HG02610 (cell line): ENCODE measurements at regions not wholly inside any gene's neighbourhood (a gene's known extent, or its start where the extent isn't known, plus 50 kb on each side); places are given as distances from the start of the nearest gene placed in this dataset.
"Not testable (repeated sequence)": the region's sequence is repeated elsewhere in the genome, so short reads cannot be mapped to it uniquely, and the experiment has no call there.

Experiments
- ATAC-seq: cut with Tn5 transposase; IDR thresholded peaks from one replicate; pipeline ENCODE4 v1.9.1; 2021; ENCODE audit warnings: mild to moderate bottlenecking, moderate library complexity; ENCODE audit not compliant: unreplicated experiment

GRCh38 chr3:80770106-80771074 lies 991.1 kb downstream of the GBE1 start:
- no peak for ATAC-seq

GRCh38 chr3:80769683-80770082 lies 991.8 kb downstream of the GBE1 start:
- no peak for ATAC-seq

GRCh38 chr3:80767604-80768003 lies 993.8 kb downstream of the GBE1 start:
- no peak for ATAC-seq

DNA sequence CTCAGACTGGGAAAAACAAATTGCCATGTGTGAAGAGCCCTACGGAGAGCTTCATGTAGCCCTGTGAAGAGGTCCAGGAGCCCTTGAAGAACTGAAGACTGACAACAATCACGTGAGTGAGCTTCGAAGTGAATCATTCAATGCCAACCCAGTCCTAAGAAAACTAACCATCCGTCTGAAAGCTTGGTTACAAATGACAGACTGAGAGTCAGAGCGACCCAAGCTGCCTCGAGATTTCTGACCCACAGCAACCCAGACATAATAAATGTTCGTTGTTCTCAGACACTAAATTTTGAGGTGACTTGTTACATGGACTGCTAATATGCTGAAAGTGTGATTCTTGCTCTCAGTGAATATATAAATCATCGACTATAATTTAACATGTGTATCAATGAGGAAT lies 987.2 kb upstream of the ROBO1 start:
- ATAC-seq, result no peak

DNA sequence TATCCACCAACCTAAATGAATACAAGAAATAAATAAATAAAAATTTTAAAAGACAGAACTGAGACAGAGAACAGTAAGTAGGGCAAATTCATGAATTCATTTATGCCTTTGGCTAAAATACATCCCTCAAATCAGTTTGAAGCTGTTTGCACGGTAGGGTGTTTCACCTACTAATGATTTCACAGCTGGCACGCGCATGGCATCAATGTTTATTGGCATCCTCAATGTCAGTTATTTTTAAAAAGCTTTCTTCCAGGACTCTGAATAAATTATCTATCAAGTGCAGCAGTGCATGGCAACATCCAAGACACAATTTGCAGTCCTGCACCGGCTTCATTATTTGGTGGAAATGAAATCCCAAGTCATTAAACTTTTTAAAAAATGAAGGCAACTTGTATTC lies 985.2 kb upstream of the ROBO1 start:
- ATAC-seq, result no peak

GRCh38 chr3:80750637-80751036 lies 982.8 kb upstream of the ROBO1 start:
- ATAC-seq, result no peak

DNA sequence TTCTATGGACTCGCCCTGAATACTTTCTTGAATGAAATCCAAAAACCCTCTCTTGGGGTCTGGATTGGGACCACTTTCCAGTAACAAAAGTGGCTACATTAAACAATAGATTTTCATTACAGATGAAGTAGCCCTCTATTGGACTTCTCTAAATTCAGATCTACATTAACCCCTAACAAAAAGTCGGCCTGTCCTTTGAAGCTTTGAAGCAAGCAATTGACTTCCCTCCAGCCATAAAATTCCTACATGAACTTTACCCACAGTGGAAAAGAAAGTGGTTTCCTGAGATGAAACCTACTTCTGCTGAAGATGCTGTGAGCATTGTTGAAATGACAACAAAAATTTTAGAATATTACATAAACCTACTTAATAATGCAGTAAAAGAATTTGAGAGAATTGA lies 967.1 kb upstream of the ROBO1 start:
- ATAC-seq, result no peak

DNA sequence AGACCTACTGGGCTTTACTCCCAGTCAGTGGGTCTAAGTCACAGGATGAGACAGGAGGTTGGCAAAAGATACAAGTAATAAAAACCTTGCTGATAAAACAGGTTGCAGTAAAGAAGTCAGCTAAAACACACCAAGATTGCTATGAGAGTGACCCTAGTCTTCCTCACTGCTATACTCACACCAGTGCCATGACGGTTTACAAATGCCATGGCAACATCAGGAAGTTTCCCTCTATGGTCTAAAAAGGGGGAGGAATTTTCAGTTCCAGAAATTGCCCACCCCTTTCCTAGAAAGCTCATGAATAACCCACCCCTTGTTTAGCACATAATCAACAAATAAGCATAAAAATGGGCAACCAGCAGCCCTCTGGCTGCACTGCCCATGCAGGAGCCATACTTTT lies 966.7 kb upstream of the ROBO1 start:
- ATAC-seq, result no peak

DNA sequence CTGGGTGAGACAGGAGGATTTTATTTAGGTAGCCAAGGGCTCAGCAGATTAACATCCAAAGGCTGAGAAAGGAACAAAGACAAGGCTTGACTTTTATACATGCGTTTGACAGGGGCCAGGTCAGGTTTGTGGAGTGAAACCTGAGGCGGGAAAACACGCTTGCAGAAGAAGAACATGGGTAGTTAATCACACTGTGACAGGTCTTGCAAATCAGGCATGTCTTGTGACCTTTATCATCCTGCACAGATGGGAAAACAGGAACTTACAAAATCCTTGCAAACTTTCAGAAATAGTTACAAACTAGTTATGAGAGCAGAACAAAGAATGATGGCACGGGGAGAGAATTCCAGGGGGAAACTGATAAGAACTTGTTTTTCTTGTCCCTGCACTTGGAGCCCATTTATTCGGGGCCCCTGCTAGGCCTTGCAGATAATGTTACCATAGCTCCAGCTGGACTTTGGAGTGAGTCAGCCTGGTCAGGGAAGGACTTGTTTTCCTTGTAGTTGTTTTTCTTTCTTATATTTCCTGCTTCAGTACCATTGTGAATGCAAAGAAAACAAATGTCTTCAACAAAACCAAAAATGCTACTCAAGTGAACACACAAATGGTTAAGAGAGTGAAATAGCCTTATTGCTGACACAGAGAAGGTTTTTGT lies 965.9 kb upstream of the ROBO1 start:
- no peak for ATAC-seq

- ATAC-seq, result not testable (repeated sequence)
These were observed 959.8 kb upstream of the ROBO1 start for GRCh38 chr3:80727561-80727960.

- not testable (repeated sequence) for ATAC-seq
These were observed 942.0 kb upstream of the ROBO1 start for GRCh38 chr3:80709597-80710322.

DNA sequence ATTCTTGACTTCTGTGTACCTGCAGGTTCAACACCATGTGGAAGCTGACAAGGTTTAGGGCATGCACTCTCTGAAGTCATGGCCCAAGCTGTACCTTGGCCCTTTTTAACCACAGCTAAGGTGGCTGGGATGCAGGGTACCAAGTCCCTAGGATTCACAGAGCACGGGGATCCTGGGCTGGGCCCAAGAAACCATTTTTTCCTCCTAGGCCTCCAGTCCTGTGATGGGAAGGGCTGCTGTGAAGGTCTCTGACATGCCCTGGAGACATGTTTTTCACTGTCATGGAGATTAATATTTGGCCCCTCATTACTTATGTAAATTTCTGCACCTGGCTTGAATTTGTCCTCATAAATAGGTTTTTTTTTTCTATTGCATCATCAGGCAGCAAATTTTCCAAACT lies 937.5 kb upstream of the ROBO1 start:
- no peak for ATAC-seq

DNA sequence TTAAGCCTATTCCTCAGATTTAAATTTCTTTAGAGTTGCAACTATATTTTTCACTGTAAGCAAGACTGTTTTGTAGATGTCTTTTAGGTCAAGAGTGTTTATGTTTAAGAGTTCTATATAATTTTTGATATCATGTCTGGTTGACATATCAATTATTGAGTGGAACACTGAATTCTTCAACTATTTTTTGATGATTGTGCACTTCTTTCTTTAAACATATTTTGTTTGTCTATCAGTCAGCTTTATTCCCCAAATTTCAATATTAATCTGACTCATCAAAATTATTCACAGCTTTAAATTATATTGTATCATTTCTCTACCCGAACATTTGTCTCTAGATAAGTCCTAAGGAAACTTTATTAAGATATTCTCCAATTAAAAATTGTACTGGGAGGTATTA lies 933.6 kb upstream of the ROBO1 start:
- no peak for ATAC-seq

- no peak for ATAC-seq
These were observed 929.5 kb upstream of the ROBO1 start for GRCh38 chr3:80697291-80697690.

DNA sequence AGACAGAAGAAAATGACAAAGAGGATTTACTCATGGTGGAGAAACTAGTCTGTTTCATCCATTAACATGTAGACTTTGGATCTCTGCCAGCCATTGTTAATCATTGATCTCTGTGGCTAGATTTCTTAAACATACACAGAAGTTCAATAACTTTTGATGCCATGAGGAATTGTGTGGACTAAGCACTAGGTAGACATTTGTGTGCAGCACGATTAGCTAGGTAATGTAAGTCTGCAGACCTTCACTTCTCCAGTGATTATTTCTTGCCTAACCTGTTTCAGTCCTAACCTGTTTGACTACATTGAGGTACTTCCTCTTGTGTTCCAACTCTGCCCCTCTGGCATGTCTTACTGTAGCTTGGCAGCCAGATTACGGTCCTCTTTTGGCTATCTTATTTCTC lies 928.5 kb upstream of the ROBO1 start:
- no peak for ATAC-seq

DNA sequence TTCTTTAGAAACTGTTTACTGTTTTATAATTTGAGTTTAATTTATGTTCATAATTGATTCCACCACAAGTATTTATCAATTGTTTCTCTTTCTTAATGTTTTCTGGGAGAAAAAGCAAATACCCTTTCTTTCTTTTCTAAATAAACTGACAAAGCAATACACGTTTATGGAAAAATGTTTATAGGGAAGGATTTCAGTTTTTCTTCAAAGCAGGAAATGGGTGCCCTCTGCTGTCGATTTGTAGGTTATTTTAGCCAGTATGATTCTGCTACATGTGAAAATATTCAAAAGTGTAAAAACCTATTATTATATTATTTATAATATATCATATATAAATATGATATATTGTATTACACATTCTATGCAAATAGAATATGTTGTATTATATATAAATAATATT lies 921.0 kb upstream of the ROBO1 start:
- no peak for ATAC-seq

- no peak for ATAC-seq
These were observed 915.2 kb upstream of the ROBO1 start for GRCh38 chr3:80682951-80683350.

GRCh38 chr3:80682235-80682634 lies 914.4 kb upstream of the ROBO1 start:
- ATAC-seq, result no peak

DNA sequence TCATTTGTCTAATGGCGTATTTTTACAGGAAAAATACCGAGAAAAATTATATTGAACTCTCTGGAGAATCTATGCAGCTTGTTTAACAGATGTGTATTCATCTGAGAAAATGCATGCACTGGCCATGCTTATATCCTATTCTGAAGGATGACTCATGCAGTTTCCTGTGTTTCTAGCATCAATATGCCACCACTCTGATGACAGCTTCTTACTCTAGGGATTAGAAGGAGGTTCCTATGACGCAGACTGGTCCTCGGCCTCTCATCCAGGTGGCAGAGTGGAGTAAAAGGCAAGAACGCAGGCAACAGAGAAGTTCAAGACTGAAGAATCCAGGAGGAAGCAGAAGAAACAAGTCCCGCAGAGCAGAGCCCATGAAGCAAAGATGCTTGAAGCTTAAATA lies 910.0 kb upstream of the ROBO1 start:
- no peak for ATAC-seq

DNA sequence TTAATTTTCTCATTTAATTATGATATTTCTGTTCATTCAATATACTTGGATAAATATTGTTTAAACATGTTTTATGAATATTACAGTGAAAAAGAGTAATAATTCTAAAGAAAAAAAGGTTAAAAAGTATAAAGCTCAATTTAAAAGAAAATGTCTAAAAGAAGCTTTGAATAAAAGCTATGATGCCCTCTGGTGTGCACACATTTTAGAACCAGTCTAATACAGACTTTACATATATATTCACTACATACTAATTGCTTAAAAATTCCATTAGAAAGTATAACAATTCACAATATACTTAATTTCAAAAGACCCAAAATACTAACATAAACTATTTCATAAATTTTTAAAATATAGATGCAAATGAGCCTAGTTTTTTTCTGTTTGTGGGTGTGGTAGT lies 909.1 kb upstream of the ROBO1 start:
- ATAC-seq, result no peak

DNA sequence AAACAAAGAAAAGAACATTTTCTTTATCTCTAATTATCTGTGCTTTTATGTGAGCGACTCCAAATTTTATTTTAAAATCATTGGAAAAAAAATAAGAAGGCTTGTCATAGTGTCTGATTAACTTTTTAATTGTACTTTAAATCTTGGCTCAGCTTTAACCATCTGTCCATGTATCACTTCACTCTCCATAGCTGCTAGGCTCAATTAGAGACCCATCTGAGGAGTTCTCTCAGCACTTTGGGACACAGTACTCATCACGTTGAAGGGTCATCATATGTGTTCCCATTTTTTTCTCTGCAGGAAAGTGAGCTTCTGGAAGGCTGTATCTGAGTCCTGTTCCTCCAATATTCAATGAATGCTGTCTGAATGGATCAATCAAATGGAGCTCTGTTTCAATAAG lies 908.5 kb upstream of the ROBO1 start:
- no peak for ATAC-seq

GRCh38 chr3:80675790-80676189 lies 908.0 kb upstream of the ROBO1 start:
- ATAC-seq, result no peak
